HG03439 (cell line): ENCODE measurements at regions not wholly inside any gene's neighbourhood (a gene's known extent, or its start where the extent isn't known, plus 50 kb on each side); places are given as distances from the start of the nearest gene placed in this dataset.

Experiments
- ATAC-seq: cut with Tn5 transposase; IDR thresholded peaks from one replicate; pipeline ENCODE4 v1.9.1; 2021; ENCODE audit warnings: mild to moderate bottlenecking, moderate library complexity; ENCODE audit not compliant: unreplicated experiment

- no peak for ATAC-seq
These were observed 109.1 kb upstream of the BCAT1 start for GRCh38 chr12:25058012-25058411.

DNA sequence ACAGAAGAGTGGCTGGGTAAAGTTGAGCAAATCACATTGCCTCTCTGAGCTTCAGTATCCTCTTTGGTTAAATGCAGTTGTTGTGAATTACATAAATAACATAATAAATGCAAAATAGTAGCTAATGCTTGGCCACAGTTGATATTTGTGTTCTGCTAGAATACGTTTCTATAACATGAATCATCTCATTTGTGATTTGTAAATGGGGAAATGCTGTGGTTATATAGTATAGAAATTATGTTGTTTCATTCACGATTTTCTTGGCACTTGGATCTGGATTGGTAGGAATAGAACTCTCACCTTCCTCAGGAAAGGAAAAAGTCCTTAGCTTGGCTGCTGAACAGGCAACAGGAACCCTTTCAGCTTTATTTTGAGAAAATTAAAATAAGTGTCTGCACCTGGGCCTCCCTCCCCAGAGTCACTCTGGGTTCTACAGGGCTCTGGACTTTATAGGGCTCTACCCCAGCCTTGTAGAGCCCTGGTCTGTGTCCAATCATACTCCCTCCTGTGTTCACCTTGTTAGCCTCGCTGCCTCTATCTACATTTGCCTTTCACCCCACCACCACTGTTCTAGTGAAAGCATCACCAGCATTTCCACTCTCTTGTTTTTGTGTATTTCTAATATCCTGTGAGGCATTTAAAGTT, 107.7 kb upstream of the BCAT1 start:
- no peak for ATAC-seq

- no peak for ATAC-seq
These were observed 107.1 kb upstream of the BCAT1 start for GRCh38 chr12:25056011-25056410.

DNA sequence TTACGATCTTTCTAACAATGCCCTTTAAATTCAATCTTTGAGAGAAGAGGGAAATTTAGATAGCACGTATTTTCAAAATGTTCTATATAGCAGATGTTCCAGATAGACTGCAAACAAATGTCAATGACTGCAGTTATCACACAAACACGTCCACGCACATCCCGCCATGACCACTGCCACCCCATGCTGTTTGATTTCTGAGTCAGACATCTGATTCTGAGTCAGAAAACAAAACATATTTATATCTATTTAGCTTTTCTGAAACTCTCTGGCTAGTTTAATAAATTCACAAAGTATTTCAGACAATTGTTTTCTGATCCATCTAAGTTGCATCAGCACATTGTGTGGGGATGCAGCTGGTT, 105.9 kb upstream of the BCAT1 start:
- ATAC-seq = no peak

DNA sequence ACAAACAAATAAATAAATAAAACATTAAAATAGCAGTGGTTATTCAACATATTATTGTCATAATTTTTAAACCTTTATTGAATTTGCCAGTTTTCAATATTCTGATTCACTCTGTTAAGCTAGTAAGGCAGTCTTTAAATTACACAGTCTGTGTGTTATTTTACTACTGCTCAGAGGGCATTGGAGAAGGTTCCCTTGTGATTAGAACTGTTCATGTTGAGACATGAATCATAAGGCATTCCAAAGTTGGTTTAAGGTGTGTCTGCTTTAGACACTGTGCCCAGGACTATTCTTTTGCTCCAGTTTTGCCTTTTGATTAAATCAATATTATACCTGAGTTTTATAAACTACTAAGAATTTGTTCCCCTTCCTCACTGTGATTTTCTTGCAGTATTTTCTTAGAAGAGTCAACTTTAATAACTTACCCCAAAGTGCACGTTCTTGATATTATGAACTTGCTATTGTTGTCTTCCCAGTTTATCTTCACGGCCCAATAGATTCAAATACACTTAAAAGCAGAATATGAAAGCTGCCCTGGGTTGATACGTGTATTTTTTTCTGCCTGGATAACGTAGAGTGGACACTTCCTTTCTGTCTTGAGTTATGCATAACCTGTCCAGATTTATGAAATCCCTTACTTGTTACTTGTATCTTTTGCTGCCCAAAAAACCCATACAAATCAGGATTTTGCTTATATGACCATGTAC, 105.3 kb upstream of the BCAT1 start:
- no peak for ATAC-seq

DNA sequence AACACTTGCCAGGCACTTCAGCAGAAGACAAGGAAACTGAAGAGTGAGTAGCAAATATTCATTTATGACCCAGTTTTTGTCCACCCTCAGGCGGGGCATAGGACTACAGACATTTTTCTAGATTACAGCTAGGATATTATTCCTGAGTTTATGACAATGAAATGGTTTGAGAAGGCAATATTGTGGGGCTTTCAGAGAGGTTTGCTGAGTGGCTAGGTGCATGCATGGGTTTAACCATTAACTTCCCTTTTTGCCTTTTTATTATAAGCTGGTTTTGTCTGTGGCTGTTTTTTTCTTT, 104.0 kb upstream of the BCAT1 start:
- no peak for ATAC-seq

- peak; percentile 67 for ATAC-seq
These were observed 103.5 kb upstream of the BCAT1 start for GRCh38 chr12:25052196-25052913.

DNA sequence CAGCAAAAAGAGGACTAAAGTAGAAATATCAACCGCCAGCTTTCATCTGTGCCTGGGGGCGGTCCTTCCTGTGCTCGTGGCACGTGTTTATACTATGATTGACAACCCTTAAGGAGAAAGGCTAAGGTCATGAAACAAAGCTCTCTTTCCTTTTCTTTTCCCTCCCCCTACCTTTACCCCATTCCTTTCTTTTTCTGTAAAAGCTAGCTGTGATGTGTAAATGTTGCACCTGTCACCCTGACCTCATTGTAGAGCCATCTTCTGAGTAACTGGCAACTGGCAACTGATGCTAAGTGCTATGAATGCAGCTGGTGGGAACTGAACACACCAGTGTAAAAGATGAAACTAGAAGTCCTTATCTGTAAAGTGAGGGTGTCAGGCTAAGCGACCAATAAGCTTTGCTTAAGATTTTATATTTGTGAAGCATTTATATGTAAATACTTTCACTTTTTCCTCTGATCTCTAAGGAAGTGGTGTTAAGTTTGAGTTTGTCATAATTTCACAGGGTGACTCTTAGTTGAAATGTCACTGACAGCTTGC, 102.8 kb upstream of the BCAT1 start:
- peak; percentile 69 for ATAC-seq

- no peak for ATAC-seq
These were observed 102.3 kb upstream of the BCAT1 start for GRCh38 chr12:25051171-25051570.

DNA sequence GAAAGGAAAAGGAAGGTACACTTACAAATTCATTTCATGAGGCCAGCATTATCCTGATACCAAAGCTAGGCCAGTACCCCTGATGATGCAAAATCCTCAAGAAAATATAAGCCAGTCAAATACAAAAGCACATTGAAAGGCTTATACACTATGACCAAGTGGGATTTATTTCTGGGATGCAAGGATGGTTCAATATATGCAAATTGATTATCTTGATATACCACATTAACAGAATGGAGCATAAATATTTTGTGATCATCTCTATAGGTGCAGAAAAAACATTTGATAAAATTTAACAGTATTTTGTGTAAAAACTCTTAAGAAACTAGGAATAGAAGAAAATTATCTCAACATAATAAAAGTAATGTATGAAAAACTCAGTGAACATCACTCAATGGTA, 97.0 kb upstream of the BCAT1 start:
- ATAC-seq = no peak

GRCh38 chr12:25041006-25041741, 92.3 kb upstream of the BCAT1 start:
- ATAC-seq = peak; percentile 66

DNA sequence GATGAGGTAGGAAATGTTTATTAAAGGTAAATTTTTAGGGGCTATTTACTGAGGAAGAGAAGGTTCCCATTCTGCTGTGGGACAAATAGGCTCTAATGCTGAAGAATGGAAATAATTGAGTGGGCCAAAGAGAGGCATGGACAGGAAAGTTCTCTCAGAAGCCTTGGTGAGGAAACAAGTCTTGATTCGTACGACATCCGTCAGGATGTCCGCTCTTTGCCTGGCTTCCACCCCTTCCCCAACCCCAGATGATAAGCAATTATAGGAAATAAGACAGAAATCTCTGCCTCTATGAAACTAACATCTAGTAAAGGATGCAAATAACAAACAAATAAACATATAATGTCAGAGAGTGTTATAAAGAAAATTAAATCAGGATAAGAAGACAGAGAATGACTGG, 91.7 kb upstream of the BCAT1 start:
- ATAC-seq = no peak

- no peak for ATAC-seq
These were observed 85.8 kb upstream of the BCAT1 start for GRCh38 chr12:25034676-25035075.

DNA sequence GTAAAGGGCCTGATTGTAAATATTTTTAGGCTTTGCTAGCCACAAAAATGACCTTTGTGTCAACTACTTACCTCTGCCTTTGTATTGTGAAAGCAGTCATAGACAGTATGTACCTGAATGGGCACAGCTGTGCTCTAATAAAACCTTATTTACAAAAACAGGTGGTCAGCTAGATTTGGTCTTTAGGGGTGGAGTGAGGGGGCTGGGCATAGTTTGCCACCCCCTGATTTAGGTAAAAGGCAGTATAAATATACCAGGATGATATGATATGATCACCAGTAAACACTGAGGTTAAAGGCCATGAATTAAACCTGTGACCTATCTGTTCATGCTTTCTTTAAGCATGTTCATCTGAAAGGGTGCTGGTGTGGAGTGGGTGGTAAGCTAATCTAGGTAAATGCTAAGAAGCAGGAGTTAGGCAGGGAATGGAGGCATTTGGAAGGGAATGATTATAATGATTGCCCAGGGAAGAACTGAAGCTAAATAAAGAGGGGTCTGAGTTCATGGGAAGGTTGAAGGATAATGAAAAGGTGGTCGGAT, 77.1 kb upstream of the BCAT1 start:
- ATAC-seq = no peak

- ATAC-seq = no peak
These were observed 76.4 kb upstream of the BCAT1 start for GRCh38 chr12:25025260-25025659.

DNA sequence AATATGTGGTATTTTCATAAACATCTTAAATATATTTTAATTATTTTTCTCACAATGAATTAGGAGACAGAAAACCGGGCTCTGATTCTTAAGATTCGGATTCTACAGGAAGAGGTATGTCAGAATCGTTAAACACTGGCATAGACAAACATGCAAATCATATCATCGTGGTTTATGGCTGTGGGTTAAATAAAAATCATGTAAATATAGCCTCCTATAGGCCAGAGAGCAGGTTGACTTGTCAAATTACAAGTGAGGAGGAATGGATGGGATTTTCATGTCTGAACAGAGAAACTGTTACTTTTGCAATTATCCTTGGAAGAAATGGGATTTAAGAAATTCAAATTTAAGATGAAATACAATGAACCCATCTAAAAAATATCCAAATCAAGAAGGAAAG, 74.9 kb upstream of the BCAT1 start:
- no peak for ATAC-seq

- peak; percentile 83 for ATAC-seq
These were observed 71.8 kb upstream of the BCAT1 start for GRCh38 chr12:25020621-25021243.

DNA sequence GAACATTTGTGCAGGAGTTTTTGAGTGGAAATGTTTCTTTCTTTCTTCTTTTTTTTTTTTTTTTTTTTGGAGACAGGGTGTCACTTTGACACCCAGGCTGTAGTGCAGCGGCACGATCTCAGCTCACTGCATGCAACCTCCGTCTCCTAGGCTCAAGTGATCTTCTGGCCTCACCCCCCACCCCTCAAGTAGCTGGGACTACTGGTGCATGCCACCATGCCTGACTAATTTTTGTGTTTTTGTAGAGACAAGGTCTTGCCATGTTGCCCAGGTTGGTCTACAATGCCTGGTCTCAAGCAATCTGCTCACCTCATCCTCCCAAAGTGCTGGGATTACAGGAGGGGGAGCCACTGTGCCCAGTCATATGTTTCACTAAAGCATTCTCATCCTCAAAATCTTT, 69.2 kb upstream of the BCAT1 start:
- no peak for ATAC-seq

GRCh38 chr12:25017336-25017735, 68.4 kb upstream of the BCAT1 start:
- ATAC-seq = no peak

DNA sequence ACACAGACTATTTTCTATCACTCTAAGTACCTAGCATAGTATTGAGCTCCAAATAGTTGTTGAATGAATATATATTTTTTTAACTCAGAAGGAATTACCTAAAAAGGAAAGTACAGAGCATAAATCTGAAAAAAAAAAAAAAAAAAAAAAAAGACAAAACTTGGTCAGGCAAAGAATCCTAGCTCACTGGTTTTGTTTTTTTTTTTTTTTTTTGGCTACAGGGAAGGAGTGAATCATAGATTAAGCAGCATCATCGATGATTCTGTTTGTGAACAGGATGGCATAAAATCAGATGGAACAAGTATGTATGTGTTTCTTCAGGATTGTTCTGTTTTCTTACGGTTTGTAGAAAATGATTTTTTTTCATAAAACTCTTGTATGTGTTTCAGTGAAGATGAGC, 66.1 kb upstream of the BCAT1 start:
- no peak for ATAC-seq

GRCh38 chr12:25013061-25013460, 64.2 kb upstream of the BCAT1 start:
- no peak for ATAC-seq
